ENCODE measurements at regions not wholly inside any gene's neighbourhood (a gene's known extent, or its start where the extent isn't known, plus 50 kb on each side); places are given as distances from the start of the nearest gene placed in this dataset.
"Not testable (repeated sequence)": the region's sequence is repeated elsewhere in the genome, so short reads cannot be mapped to it uniquely, and the experiment has no call there.

DNA sequence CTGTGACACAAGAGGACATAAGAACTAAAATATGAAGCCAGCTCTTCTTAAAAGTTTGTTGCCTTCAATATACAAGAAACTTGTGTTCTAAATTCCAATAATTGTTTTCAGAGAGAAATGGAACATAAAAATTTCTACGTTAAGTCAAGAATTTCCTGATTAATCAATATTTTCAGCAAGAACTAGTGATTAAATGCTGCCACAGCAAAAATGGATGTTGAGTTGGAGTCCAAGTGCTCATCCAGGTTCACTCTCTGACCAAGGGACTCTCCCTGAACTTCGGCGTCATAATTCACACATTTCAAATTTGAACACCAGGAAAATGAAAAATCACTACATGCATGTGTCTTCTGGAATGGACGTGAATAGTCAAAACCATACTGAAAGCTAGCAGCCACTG, 1263.6 kb upstream of the GOT2 start:
- DNase-seq (ENCODE audit: low read depth) = no peak

DNA sequence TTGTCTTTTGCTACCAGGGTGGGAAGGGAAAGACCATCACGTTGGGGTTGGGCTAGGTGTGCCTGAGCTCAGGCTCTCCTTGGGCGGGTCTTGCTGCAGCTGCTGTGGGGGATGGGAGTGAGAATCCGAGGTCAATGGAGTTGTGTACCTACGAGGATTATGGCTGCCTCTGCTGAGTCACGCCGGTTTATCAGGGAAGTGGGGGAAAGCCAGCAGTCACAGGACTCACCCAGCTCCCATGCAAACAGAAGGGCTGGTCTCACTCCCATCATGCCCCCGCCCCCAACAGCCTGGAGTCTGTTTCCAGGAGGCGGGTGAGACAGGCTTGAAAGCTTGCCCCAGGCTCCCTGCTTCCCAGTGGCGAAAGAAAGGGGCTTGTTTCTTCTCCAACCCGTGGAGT, 1259.0 kb upstream of the GOT2 start:
- DNase-seq (ENCODE audit: low read depth) = no peak

DNA sequence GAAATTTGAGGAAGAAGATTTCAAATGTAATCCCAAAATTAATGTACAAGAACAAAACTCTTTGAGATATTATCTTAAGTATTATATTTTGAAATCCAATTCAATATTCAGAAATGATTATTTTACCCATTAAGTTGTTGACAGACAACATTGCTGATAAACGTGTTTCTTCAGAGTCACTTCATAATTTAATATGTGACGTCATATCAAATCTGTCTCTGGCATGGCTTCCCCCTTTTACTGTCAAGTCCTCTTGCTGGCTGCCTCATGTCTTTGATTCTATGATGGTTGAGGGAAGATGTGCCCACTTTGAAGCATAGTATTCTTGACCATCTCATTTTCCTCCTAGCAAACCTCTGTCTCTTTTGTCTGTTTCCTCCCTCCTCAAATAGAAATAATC, 1257.1 kb upstream of the GOT2 start:
- DNase-seq (ENCODE audit: low read depth) = no peak

DNA sequence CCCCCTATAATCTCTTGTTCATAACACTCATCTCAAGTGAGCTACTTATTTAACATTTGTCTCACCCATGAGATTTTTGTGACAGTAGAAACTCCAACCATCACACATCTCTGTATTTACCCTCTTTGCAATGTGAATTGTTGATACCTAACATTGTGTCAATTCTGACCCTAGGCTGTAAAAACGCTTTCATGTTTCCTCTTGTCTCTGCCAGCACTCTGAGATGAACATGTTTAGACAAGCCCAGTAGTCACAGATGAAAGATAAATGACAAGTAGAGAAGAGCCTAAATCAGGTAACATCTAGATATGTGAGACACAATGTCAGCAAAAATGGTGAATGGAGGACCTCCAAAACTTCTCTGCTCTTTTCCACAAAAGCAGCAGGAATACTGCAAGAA, 1254.5 kb upstream of the GOT2 start:
- no peak for DNase-seq (ENCODE audit: low read depth)

DNA sequence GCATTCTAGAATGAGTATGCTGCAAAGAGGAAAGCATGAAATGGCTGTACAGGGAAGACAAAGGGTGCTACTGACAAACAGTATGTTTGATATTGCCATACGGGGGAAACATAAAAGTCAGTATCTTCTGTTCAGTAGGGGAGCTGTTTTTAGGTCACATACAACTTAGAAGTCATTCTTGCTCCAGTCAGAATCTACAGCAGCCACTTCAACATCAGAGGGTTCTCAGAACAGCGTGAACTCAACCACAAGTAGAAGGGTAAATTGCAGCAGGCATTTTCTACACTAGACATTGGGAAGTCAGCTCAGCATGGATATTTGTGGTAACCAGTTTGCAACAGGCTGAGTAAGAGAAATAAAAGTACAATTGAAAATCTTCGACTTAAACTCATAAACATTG, 1241.8 kb upstream of the GOT2 start:
- no peak for DNase-seq (ENCODE audit: low read depth)

DNA sequence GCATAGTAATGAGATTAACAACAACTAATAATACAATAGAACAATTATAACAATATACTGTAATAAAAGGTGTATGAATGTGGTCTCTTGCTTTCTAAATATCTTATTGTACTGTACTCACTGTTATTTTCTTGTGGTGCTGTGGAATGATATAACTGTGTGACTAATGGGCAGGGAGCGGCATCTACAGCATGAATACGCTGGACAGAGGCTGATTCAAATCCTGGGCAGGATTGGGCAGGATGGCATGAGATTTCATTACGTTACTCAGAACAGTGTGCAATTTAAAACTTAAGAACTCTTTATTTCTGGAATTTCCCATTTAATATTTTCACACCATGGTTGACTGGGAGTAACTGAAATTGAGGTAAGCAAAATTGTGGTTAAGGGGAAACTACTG, 1239.8 kb upstream of the GOT2 start:
- peak; percentile 73 for DNase-seq (ENCODE audit: low read depth)

DNA sequence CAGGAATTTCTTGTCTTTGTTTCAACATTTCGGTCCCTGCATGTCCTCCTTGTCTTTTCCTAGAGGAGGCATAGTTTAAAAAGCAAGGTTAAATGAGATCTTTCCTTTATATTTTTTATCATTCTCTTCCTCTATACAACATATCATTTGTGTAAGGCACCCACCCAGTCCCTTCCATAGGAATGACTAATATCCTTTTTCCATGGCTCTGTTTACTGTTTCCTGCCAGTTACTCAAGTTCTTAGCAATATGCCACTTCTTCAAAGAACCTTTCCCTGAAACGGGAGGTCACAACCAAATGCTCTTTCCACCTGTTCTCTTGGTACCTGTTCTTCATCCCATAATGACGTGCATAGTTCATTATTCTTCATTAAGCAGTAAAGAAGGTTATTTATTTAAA, 1237.1 kb upstream of the GOT2 start:
- peak; percentile 69 for DNase-seq (ENCODE audit: low read depth)

DNA sequence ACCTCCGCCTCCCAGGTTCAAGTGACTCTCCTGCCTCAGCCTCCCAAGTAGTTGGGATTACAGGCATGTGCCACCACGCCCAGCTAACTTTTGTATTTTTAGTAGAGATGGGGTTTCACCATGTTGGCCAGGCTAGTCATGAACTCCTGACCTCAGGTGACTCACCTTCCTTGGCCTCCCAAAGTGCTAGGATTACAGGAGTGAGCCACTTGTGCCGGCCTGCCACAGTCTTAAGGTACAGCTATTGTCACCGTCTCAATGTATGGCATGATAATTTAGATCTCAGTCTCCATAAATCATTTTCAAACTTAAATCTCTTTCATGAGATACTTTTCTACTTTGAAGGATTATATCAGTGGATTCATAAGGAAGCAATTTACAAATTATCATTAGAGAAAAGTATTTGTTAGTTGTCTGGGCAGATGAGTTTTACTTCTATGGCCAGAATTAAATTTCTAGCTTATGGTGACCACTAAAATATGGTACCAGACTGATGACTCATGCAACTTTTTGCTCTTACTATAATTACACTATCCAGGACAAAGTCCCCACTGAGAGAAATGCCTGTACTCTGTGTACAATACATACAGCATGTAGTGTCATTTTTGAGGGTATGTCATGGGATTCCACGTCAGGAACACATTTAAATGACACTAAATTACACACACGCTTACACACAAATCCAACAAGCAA, 1230.3 kb upstream of the GOT2 start:
- peak; percentile 7 for DNase-seq (ENCODE audit: low read depth)

DNA sequence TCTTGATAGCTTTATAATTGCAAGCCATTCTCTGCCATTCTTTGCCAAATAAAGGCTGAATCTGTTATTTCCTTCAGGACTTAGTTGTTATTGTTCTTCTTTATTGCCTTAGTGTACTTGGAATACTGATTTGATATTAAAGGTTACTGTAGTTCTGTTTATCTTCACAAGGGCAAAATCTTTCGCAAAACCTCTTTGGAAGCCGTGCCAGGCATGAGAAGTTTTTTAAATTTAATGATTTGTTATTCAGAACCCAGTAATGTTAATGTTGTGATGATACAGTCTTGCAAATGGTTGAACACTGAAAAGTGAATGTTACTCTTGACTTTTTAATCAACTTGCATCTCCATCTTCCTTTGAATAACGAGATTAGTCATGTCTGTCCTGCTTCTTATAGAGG, 1225.2 kb upstream of the GOT2 start:
- no peak for DNase-seq (ENCODE audit: low read depth)

DNA sequence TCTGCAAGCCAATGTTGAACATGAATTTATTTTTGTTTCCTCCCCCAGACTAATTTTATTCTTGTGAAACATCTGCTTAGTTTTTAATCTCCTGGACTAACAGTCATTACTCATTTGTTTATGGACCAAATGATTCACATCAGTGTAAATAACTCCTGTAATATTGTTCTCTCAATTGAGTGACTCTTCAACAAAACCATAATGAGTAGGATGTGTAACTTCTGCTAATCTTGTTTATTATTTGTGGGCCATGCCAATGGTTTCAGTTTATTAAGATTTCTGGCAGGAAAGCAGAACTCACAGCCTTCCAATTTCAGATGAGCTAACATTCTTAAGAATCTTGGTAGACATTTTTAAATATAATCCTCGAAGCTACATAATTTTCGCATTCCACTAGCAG, 1216.3 kb upstream of the GOT2 start:
- peak; percentile 38 for DNase-seq (ENCODE audit: low read depth)

DNA sequence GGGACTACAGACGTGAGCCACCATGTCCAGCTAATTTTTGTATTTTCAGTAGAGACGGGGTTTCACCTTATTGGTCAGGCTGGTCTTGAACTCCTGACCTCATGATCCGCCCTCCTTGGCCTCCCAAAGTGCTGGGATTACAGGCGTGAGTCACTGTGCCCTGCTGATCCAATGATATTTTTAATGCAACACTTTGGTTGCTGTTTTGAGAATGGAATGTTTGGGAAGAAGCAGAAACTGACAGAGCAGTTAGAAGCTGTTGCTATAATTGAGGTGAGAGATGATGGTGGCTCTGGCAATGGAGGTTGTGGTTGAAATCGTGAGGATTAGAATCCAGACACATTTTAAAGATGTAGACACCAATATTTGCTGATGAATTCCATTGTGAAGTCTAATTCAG, 1209.9 kb upstream of the GOT2 start:
- not testable (repeated sequence) for DNase-seq (ENCODE audit: low read depth)

DNA sequence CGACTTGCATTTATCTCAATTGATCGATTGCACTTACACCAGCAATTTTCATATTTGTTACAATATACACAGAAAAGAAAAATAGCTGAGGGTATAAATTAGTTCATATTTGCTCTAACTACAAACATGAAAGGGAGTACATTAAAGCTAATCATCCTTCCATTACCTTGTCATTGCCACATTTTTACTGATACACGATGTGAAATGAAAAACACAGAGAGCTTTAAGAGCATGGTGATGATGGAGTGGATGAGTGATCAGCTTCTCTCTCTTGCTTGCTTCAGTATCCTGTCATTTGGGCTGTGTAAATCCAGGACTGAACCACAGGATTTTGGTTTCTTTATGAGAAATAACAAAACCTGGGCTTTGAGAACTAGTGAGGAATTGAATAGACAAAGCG, 1207.5 kb upstream of the GOT2 start:
- DNase-seq (ENCODE audit: low read depth) = no peak

DNA sequence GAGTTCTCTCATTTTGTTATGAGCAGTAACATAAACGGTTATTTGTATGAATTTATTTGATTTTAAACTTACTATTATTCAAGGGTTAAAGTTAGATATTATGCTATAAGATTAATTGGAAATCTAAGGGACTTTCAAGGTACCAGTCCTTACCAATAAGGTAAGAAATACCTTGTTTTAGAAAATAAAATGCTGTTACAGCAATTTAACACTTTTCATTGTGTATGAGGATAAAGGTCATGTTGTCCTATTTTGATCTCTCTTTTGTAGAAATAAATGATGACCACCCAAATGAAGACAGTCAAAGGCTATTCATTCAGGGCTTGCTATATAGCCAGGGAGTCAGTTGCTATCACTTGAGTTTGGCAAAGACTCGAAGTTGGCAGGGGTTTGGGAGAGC, 1185.9 kb upstream of the GOT2 start:
- DNase-seq (ENCODE audit: low read depth) = no peak

DNA sequence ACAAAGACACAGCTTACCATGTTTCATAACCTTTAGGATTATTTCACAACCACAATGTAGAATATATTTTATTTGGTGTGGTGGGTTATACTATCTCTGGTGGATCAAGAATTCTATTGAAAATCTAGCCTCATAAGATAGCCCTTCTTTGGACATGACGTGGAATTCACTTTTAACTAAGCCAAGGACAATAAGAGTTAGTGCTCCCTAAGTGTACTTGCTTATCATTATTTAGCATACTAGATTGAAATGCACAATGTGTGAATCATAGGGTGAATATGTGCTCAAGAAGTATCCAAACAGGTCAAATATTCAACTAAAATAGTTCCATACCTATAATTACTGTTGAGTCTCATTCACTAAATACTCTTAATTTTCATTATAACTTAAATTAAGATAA, 1179.5 kb upstream of the GOT2 start:
- no peak for DNase-seq (ENCODE audit: low read depth)

DNA sequence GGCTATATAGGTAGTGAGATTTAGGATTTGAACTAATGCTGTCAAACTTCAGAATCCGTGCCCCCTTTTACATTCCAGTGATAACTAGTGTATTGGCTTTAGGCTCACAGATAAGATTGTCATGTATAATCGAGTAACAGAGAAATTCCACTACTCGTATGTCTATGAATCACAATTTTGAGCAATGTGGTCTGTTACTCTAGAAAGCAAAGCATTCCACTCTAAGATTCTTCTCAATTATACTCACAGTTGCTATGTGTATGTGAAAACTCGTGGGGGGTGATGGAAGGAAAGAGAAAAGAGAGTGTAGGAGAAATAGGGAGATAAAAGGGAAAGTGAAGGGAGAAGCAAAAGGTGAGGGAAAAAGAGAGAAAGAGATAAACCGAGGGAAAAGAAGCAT, 1175.1 kb upstream of the GOT2 start:
- DNase-seq (ENCODE audit: low read depth) = peak; percentile 17

DNA sequence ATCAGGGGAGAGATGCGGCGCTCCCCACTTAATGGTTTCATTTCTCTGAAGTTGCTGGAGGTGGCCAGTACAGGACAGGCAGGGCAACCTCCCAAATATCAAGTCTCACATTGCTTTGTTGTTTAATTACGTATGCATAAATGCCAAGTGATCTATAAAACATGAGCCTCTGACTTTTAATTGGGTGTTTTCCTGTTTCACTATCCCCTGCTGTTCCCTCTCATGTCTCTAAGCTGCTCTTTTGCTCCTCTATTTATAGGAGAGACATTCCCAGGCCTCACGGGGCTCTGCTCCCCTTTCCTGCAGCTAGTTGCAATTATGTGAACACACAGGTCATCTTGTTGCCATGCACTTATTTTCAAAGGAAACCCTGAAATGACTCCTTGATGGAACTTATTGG, 1173.5 kb upstream of the GOT2 start:
- no peak for DNase-seq (ENCODE audit: low read depth)

DNA sequence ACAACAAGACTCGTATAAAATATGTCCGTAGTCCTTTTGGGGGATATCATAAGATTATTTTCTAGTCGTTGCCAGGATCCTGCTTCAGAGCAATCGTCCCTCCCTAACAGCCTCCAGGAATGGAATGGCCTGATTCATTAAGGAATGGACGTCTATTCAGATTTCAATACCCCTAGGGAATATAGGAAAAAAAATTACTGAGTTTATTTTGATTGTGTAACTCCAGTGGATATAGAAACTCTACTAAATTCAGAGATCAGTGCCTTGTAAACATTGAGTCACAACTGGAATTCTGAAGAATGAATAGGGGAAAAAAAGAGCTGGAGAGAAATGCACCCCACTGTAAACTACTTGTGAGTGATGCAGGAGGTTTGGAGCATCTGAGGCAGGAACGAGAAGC, 1171.5 kb upstream of the GOT2 start:
- peak; percentile 83 for DNase-seq (ENCODE audit: low read depth)

DNA sequence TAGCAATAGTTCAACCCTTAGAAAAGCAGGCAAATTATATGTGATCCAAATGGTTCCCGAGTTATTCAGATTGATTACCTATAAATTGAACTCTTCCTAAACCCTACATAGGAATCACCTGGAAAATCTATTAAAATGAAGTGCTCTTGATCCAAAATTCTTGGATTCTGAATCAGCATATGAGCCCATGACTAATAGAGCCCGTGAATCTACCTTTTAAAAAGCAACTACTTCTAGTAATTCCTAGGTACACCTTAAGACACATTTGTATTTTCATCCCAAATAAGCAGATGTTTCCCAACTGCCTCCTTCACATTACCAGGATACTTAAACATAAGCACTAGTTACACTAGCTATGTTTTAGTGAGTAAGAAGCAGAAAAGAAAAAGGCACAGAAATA, 1171.0 kb upstream of the GOT2 start:
- peak; percentile 29 for DNase-seq (ENCODE audit: low read depth)

DNA sequence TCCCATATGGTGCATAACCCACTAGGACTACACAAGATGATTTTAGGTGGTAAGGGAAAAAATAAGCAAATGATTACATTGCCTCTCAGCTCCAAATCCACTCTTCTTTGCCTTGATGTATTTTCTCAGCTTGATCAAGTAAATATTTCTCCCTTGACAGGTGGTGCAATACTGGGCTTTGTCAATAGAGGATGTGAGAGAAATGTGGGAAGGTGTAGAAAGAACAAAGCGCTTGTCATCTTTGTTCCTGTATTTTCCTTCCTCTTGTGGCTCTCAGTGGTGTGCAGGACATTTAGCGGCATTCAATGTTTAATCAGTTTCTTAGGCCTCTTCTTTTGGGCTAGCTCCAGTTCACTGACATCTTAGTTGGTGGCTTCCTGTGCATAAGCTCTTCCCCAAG, 1165.8 kb upstream of the GOT2 start:
- DNase-seq (ENCODE audit: low read depth) = no peak

DNA sequence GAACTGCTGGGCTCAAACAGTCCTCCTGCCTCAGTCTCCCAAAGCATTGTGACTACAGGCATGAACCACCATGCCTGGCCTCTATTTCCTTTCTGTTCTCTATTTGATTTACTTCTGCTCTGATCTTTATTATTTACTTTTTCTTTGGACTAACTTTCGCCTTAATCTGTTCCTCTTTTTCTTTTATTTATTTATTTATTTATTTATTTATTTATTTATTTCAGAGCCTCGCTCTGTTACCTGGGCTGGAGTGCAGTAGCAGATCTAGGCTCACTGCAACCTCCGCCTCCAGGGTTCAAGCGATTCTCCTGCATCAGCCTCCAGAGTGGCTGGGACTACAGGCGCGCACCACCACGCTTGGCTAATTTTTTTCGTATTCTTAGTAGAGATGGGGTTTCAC, 1158.3 kb upstream of the GOT2 start:
- DNase-seq (ENCODE audit: low read depth) = no peak

DNA sequence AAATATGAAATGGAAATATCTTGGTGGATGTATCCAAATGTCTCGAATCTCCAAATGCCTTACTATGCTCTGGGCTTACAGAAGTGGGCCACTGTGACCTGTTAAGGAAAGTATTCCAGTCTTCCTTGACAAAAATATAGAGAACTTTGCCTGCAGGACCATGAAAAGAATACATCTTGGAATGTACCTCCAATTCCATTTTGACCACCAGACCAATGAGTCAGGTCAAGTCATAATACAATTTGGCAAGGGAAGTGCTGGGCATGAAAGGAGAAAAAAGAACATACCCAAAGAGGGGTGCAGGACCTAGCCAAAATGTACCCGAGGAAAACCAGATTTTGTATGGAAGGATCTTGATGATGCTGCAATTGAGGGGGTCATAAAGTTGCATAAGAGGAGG, 1153.7 kb upstream of the GOT2 start:
- peak; percentile 33 for DNase-seq (ENCODE audit: low read depth)

DNA sequence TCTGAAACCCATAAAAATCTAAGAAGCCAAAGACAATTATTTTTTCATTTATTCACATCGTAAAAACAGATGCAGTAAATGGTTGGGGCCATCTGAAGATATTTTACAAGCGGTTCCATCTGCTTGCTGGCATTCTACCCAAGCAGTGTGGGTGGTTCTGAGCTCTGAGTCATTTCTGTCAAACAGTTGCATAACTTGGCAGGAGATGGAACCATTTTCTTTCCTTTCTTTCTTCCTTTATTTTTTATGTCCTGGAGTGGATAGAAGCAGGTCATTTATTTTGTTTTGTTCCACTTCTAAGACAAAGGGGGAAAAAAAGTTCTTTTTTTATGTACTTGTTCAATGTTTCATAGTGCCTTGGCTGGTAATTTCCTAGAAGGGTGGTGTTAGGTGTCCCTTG, 1151.9 kb upstream of the GOT2 start:
- peak; percentile 73 for DNase-seq (ENCODE audit: low read depth)

DNA sequence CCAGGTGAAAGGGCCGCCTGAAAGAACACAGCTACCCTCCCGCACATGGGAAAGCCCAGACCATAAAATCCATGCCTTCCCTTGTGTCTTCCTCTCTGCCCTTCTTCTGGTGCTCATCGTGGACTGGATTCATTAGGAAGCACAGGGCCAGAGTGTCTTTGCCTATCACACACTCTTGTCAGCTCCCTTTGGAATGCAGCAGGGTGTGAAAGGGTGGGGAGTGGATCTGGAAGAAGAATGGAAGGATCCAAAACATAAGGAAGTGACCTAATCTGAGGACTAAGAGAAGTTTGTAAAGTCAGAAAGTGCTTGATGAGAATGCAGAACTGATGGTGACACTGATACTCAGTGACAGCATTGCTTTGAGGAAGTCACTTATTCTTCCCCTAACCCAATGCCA, 1147.3 kb upstream of the GOT2 start:
- no peak for DNase-seq (ENCODE audit: low read depth)

DNA sequence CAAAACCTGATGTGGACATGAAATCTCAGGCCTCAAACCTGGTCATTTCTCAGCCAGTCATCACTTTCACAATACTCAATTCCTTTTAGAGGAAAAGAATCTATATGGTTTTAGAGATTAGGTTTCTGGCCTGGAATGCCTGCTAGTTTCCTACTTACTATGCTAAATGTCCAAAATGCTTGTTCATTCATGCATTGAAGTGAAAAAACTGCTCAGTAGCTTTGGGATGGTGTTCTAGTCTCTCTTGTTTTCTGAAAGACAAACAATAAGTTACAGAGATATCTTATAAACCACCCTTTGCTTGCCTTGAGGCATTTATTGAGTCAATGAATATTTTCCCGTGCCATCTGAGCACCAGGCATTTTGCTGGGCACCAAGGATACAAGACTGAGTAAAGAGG, 1146.5 kb upstream of the GOT2 start:
- no peak for DNase-seq (ENCODE audit: low read depth)

DNA sequence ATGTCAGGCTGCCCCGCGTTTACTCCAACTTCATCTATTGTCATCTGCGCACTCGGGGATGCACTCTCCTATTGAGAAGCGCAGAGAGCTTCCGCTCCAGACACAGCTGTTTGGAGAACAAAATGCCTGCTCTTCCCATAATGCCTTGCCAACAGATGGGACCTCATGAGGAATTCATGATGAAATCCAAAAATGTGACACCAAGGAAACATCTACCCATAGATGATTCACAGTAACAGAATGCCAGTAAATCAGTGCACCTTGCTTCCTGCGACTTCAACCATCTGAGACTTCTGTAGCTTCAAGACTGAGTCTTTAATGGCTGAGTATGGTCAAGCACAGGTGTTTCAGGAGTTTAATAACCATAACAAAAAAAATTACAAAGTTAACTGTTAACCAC, 1144.9 kb upstream of the GOT2 start:
- DNase-seq (ENCODE audit: low read depth) = peak; percentile 33
